ENCODE measurements at regions not wholly inside any gene's neighbourhood (a gene's known extent, or its start where the extent isn't known, plus 50 kb on each side); places are given as distances from the start of the nearest gene placed in this dataset.

GRCh38 chr6:80903711-80904110 is 797.2 kb downstream of the BCKDHB start (continued):
- no peak for TF ChIP-seq USF2 (IDR thresholded peaks at IDR 0.05)
- no peak for TF ChIP-seq ZSCAN20 (CRISPR knock-in tag; IDR thresholded peaks at IDR 0.05)
- no peak for TF ChIP-seq PBX3 (IDR thresholded peaks at IDR 0.05)
- TF ChIP-seq NFE2L2 (conservative IDR thresholded peaks at IDR 0.05; ENCODE audit: low read length) = no peak
- TF ChIP-seq RFX5 (IDR thresholded peaks at IDR 0.05) = no peak
- TF ChIP-seq RARB (CRISPR knock-in tag; IDR thresholded peaks at IDR 0.05) = no peak
- no peak for TF ChIP-seq NR3C1 (IDR thresholded peaks at IDR 0.05)

- no peaks in the 10 kb centered on the region for H3K4me1 ChIP-seq
- H3K4me2 ChIP-seq = no peak overlapping the region
- DNase-seq (ENCODE audit: low read depth in 1 of 2, low spot score in 1 of 2) (no peak), ATAC-seq (no peak), FAIRE-seq (no peak)
- no peak for TF ChIP-seq NPAS2 (CRISPR knock-in tag; IDR thresholded peaks at IDR 0.05; ENCODE audit: borderline replicate concordance)
- no peak for TF ChIP-seq CBX8 (IDR thresholded peaks at IDR 0.05)
- TF ChIP-seq CEBPB (IDR thresholded peaks at IDR 0.05) = no peak
- TF ChIP-seq TFCP2L1 (CRISPR knock-in tag; IDR thresholded peaks at IDR 0.05) = no peak
- TF ChIP-seq ATOH8 (CRISPR knock-in tag; IDR thresholded peaks at IDR 0.05; ENCODE audit: low read depth) = no peak
- TF ChIP-seq HEYL (CRISPR knock-in tag; IDR thresholded peaks at IDR 0.05) = no peak
- no peak for TF ChIP-seq HOXB13 (CRISPR knock-in tag; IDR thresholded peaks at IDR 0.05; ENCODE audit: low read depth)
- TF ChIP-seq E2F6 (IDR thresholded peaks at IDR 0.05; ENCODE audit: borderline replicate concordance, low read depth) = no peak
- no peak for TF ChIP-seq HOXB5 (CRISPR knock-in tag; IDR thresholded peaks at IDR 0.05)
- TF ChIP-seq GATA3 (IDR thresholded peaks at IDR 0.05; ENCODE audit: borderline replicate concordance) = no peak
- TF ChIP-seq POLR2A (IDR thresholded peaks at IDR 0.05; ENCODE audit: low read length) = no peak
- TF ChIP-seq EHF (CRISPR knock-in tag; IDR thresholded peaks at IDR 0.05) = no peak
- ChIA-PET CTCF (no interaction called here), POLR2A (no interaction called here)
- no peaks in the 10 kb centered on the region for H3K9me3 ChIP-seq
- H3K4me3 ChIP-seq = no peak overlapping the region
- 29% methylated on average over 2 of the region's 2 CpGs for WGBS (ENCODE audit: missing lambda C conversion rate)
- H3K27ac ChIP-seq = no peak overlapping the region
Measured at GRCh38 chr6:80886475-80886874, 780.0 kb downstream of the BCKDHB start.

- H3K4me2 ChIP-seq = no peak overlapping the region
- DNase-seq (ENCODE audit: low read depth in 1 of 2, low spot score in 1 of 2) (no peak), FAIRE-seq (no peak), ATAC-seq (no peak)
- WGBS (ENCODE audit: missing lambda C conversion rate) = 0% methylated on average over 1 of the region's 1 CpG
- H3K9me3 ChIP-seq = no peaks in the 10 kb centered on the region
- ChIA-PET POLR2A (no interaction called here), CTCF (no interaction called here)
- TF ChIP-seq CHD2 (IDR thresholded peaks at IDR 0.05; ENCODE audit: low read length, partially characterized antibody) (no peak), NPAS2 (CRISPR knock-in tag; IDR thresholded peaks at IDR 0.05; ENCODE audit: borderline replicate concordance) (no peak), HDAC2 (IDR thresholded peaks at IDR 0.05) (no peak), CBX2 (IDR thresholded peaks at IDR 0.05; ENCODE audit: borderline replicate concordance, low read depth) (no peak), NFE2L2 (conservative IDR thresholded peaks at IDR 0.05; ENCODE audit: low read length) (no peak), CTCF (IDR thresholded peaks at IDR 0.05) (no peak), MAFK (IDR thresholded peaks at IDR 0.05; ENCODE audit: partially characterized antibody) (no peak), POLR2A (IDR thresholded peaks at IDR 0.05; ENCODE audit: low read length) (no peak), KDM5A (IDR thresholded peaks at IDR 0.05) (no peak)
- H3K4me1 ChIP-seq = no peaks in the 10 kb centered on the region
- no peak overlapping the region for H3K27ac ChIP-seq
- no peak overlapping the region for H3K4me3 ChIP-seq
Measured at GRCh38 chr6:80872951-80873308, 766.5 kb downstream of the BCKDHB start.
